ENCODE measurements at regions not wholly inside any gene's neighbourhood (a gene's known extent, or its start where the extent isn't known, plus 50 kb on each side); places are given as distances from the start of the nearest gene placed in this dataset.

DNA sequence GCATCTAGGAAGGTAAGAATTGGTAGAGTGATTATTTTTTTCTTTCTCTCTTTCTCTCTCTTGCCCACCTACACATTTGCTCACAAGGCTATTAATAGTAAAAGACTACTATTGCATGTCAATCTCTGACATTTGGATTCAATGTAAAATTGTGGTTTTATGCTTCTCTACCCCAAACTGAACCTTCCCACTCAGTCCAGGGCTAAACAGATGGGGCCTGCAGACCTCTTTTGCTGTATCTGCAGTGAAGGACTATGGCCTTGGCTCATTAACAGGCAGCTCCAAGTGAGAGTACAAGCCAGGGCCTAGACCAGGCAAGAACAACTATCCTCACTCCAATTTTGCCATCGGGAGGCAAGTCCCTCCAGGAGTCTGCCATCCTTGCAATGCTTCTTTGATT, 68.3 kb upstream of the ARL4C start:
- TF ChIP-seq, protein P1, sequence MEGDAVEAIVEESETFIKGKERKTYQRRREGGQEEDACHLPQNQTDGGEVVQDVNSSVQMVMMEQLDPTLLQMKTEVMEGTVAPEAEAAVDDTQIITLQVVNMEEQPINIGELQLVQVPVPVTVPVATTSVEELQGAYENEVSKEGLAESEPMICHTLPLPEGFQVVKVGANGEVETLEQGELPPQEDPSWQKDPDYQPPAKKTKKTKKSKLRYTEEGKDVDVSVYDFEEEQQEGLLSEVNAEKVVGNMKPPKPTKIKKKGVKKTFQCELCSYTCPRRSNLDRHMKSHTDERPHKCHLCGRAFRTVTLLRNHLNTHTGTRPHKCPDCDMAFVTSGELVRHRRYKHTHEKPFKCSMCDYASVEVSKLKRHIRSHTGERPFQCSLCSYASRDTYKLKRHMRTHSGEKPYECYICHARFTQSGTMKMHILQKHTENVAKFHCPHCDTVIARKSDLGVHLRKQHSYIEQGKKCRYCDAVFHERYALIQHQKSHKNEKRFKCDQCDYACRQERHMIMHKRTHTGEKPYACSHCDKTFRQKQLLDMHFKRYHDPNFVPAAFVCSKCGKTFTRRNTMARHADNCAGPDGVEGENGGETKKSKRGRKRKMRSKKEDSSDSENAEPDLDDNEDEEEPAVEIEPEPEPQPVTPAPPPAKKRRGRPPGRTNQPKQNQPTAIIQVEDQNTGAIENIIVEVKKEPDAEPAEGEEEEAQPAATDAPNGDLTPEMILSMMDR (IDR thresholded peaks at IDR 0.05; ENCODE audit: low read length): no peak
- no peak for TF ChIP-seq EZH2 (IDR thresholded peaks at IDR 0.05; ENCODE audit: borderline replicate concordance, low read length)

Data from OCI-LY1 (cell line).